ENCODE measurements at regions not wholly inside any gene's neighbourhood (a gene's known extent, or its start where the extent isn't known, plus 50 kb on each side); places are given as distances from the start of the nearest gene placed in this dataset.

GRCh38 chr11:10933455-10934292 lies 75.8 kb upstream of the ZBED5 start:
- intact Hi-C loops (cut with micrococcal nuclease) = loop anchor here (1.0 to 5.0 kb wide), 8 partner anchors 76 to 1109 kb away; partner anchors contain the start of genes EIF4G2, GALNT18 and ZBED5
- peak overlapping the region; percentile 97 for H2AFZ ChIP-seq (ENCODE audit: low read depth, low read length, poor library complexity, severe bottlenecking)
- H4K20me1 ChIP-seq (ENCODE audit: insufficient read depth) = no peaks in the 10 kb centered on the region
- CTCF ChIA-PET = interaction anchor here (0.6 to 2.8 kb wide), 37 partner anchors 8 to 1112 kb away, joined by 3 to 56 read pairs (median 5); partner anchors contain the start of genes EIF4G2 and ZBED5
- no peaks in the 10 kb centered on the region for H3K9me3 ChIP-seq (ENCODE audit: control insufficient read depth in 1 of 2, insufficient read depth in 1 of 2, low read depth in 1 of 2, low read length in 2 of 2)
- RAD21 ChIA-PET (ENCODE audit: low non-redundant PET in 1 of 2, low total read pairs in 2 of 2, uncharacterized antibody in 2 of 2, unreplicated experiment in 2 of 2) = interaction anchor here (0.7 to 2.2 kb wide), 15 partner anchors 9 to 363 kb away, joined by 3 to 19 read pairs (median 5); no protein-coding TSS in a partner anchor
- peak overlapping the region; percentile 95 for H3K4me2 ChIP-seq (ENCODE audit: low read length)
- H3K9me2 ChIP-seq (ENCODE audit: insufficient read depth) = no peaks in the 10 kb centered on the region
- no peaks in the 10 kb centered on the region for H3K36me3 ChIP-seq (ENCODE audit: control insufficient read depth in 1 of 2, insufficient read depth in 2 of 2, low read length in 2 of 2)
- ATAC-seq (peak; percentile 81), DNase-seq (ENCODE audit: low read depth, low spot score) (peak; percentile 85)
- BruUV-seq (replicated peaks) = no TSS peak
- POLR2A ChIA-PET = interaction anchor here (0.9 to 2.5 kb wide), 11 partner anchors 9 to 877 kb away, joined by 3 to 26 read pairs (median 3); partner anchors contain the start of gene EIF4G2
- peak overlapping the region; percentile 60 for H3K27ac ChIP-seq (ENCODE audit: low read depth, low read length)
- peaks cover 9 to 39% of the 10 kb centered on the region in 2 experiments for H3K4me1 ChIP-seq (ENCODE audit: control insufficient read depth in 1 of 2, insufficient read depth in 2 of 2, low read length in 2 of 2)
- no peaks in the 10 kb centered on the region for H3K27me3 ChIP-seq (ENCODE audit: insufficient read depth, low read length)
- H3K79me2 ChIP-seq (ENCODE audit: insufficient read depth, low read length) = no peaks in the 10 kb centered on the region
- H3K4me3 ChIP-seq (replicated peaks in 1 of 2; ENCODE audit: low read depth in 1 of 2, low read length in 2 of 2) = peak overlapping the region; percentile 40 to 63
- H3K9ac ChIP-seq (ENCODE audit: low read length) = peak overlapping the region; percentile 61
- TF ChIP-seq SP1 (IDR thresholded peaks at IDR 0.05; ENCODE audit: low read depth) = peak; percentile 76
- TF ChIP-seq SRF (IDR thresholded peaks at IDR 0.05; ENCODE audit: low read depth) = no peak
- no peak for TF ChIP-seq ZFX (IDR thresholded peaks at IDR 0.05)
- TF ChIP-seq SIN3A (IDR thresholded peaks at IDR 0.05; ENCODE audit: low read depth) = 0 out of 2 replicates have a peak, but pooled peaks have one; percentile 39
- no peak; the same call in 1 of the 2 replicates for TF ChIP-seq JUND (IDR thresholded peaks at IDR 0.05)
- TF ChIP-seq ZBTB33 (IDR thresholded peaks at IDR 0.05; ENCODE audit: extremely low read depth, insufficient replicate concordance, low read length) = no peak
- no peak for TF ChIP-seq FOSL1 (IDR thresholded peaks at IDR 0.05; ENCODE audit: low read depth)
- TF ChIP-seq, protein P1, sequence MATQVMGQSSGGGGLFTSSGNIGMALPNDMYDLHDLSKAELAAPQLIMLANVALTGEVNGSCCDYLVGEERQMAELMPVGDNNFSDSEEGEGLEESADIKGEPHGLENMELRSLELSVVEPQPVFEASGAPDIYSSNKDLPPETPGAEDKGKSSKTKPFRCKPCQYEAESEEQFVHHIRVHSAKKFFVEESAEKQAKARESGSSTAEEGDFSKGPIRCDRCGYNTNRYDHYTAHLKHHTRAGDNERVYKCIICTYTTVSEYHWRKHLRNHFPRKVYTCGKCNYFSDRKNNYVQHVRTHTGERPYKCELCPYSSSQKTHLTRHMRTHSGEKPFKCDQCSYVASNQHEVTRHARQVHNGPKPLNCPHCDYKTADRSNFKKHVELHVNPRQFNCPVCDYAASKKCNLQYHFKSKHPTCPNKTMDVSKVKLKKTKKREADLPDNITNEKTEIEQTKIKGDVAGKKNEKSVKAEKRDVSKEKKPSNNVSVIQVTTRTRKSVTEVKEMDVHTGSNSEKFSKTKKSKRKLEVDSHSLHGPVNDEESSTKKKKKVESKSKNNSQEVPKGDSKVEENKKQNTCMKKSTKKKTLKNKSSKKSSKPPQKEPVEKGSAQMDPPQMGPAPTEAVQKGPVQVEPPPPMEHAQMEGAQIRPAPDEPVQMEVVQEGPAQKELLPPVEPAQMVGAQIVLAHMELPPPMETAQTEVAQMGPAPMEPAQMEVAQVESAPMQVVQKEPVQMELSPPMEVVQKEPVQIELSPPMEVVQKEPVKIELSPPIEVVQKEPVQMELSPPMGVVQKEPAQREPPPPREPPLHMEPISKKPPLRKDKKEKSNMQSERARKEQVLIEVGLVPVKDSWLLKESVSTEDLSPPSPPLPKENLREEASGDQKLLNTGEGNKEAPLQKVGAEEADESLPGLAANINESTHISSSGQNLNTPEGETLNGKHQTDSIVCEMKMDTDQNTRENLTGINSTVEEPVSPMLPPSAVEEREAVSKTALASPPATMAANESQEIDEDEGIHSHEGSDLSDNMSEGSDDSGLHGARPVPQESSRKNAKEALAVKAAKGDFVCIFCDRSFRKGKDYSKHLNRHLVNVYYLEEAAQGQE (IDR thresholded peaks at IDR 0.05; ENCODE audit: low read depth) = no peak
- TF ChIP-seq EZH2phosphoT487 (IDR thresholded peaks at IDR 0.05; ENCODE audit: borderline replicate concordance) = no peak
- TF ChIP-seq POLR2AphosphoS5 (IDR thresholded peaks at IDR 0.05; ENCODE audit: low read depth, low read length) = peak; percentile 64
- TF ChIP-seq, protein P2, sequence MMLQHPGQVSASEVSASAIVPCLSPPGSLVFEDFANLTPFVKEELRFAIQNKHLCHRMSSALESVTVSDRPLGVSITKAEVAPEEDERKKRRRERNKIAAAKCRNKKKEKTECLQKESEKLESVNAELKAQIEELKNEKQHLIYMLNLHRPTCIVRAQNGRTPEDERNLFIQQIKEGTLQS (IDR thresholded peaks at IDR 0.05) = no peak
- TF ChIP-seq EZH2 (IDR thresholded peaks at IDR 0.05) = no peak
- no peak for TF ChIP-seq EGR1 (IDR thresholded peaks at IDR 0.05; ENCODE audit: low read depth)
- TF ChIP-seq CTCF (IDR thresholded peaks at IDR 0.05 in 2 of 3, conservative IDR thresholded peaks at IDR 0.05 in 1 of 3; ENCODE audit: borderline replicate concordance in 1 of 3, insufficient read depth in 1 of 3, low read depth in 2 of 3, low read length in 2 of 3) = peak; percentile 94 to 98 (median 97)
- TF ChIP-seq ELF1 (IDR thresholded peaks at IDR 0.05; ENCODE audit: borderline replicate concordance, low read depth) = no peak
- TF ChIP-seq, protein P3, sequence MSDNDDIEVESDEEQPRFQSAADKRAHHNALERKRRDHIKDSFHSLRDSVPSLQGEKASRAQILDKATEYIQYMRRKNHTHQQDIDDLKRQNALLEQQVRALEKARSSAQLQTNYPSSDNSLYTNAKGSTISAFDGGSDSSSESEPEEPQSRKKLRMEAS (IDR thresholded peaks at IDR 0.05) = no peak
- TF ChIP-seq CEBPB (IDR thresholded peaks at IDR 0.05; ENCODE audit: low read depth) = no peak
- no peak for TF ChIP-seq YY1 (IDR thresholded peaks at IDR 0.05; ENCODE audit: extremely low read depth, insufficient replicate concordance, low read depth, low read length)

Measured in HCT116 (cell line).